Epithelial cell of prostate (primary cell): ENCODE measurements at regions not wholly inside any gene's neighbourhood (a gene's known extent, or its start where the extent isn't known, plus 50 kb on each side); places are given as distances from the start of the nearest gene placed in this dataset.

Experiments
- DNase-seq: peaks from one replicate; pipeline ENCODE4 v3.0.0-alpha.2; 2011; ENCODE audit warnings: low read depth, low spot score
- H3K27ac ChIP-seq: fragments of 450-650 bp; 2 replicates; pipeline ENCODE4 v1.5.1; 2017; ENCODE audit warnings: mild to moderate bottlenecking

DNA sequence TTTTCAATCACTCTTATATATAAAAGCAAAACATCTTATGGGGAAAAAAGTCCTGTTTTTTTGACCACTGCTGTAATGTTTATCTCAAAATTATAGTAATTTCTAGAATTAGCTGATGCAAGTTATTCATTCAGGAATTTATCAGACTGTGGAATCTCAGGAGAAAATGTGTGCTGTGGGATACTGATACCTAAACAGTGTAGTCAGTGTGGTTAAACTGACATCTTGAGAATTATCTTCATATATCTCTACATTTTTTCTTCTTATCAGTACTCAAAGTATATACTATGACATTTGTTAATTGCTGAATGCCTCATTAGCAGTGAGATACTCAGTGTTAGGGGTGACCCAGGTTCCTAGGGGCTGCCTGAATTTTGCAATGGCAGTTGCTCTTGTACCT lies 839.3 kb downstream of the KCNT2 start:
- no peak overlapping the region for H3K27ac ChIP-seq
- no peak for DNase-seq

DNA sequence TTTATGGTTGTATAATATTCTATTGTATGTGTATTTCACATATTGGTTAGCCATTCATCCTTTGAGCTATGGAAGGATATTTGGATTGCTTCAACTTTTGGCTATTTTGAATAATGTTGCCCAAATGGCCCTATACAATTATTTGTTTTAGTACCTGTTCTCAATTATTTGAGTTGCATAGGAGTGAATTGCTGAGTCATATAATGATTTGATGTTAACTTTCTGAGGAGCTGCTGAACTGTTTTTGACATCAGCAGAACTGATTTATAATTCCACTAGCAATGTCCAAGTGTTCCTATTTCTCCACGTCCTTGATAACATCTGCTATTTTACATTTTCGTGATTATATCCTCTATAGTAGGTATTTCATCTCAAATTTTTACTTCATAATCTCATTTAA lies 839.9 kb downstream of the KCNT2 start:
- DNase-seq, result no peak
- no peak overlapping the region for H3K27ac ChIP-seq

DNA sequence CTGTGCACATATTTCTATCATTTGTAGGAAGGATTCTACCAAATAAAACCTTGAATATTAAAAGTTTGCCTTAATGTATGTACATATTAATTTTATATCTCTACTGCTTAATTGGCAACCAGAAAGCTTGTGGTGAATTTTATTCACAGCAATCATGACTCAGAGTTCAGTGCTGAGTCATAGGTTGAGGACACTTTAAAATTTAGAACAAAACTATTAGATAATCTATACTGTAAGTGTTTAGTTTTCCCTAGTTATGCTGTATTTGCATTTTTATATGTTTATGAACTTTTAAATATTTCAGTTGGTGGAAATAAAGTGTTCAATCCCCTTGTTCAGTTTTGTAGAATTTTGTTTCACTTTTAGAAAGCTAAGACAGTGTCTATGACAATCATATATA lies 841.5 kb downstream of the KCNT2 start:
- no peak for DNase-seq
- H3K27ac ChIP-seq, result no peak overlapping the region

DNA sequence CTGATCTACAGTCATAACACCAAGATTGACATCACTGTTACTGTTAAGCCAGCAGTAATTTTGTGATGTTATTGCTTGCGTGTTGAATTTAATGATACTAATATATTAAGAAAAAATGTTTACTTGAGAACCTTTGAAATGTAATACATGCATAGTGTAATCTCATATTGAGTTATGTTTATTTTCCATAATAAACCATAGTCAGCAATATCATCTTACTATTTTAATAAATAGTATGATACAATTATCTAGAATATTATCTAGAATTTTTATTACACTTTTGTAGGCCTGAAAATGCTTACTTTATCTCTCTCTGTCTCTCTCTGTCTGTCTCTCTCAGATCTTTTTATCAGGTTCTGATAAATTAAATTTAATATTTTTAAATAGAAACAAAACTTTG lies 843.1 kb downstream of the KCNT2 start:
- H3K27ac ChIP-seq, result no peak overlapping the region
- DNase-seq, result no peak

DNA sequence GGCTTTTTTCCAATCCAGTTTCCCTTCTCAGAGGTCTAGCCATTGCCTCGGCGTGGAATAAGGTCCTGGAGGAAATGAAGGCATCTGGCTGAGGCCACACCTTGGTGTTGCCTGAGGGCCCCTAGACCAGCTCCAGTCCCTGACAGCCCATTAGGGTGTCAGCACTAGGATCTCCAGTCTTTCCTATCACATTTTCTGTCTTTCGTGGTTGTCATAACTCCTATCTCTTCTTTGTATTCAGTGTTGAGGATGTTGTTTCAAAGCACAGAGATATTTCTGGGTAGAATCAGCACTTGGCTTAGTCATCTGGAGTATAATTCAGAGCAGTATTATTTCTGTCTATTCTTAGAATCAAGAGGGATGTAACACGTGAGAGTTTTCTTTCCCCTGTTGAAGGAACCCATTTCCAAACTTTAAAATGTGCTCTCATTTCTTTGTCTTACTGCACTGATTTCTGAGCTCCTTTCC lies 844.3 kb downstream of the KCNT2 start:
- no peak overlapping the region for H3K27ac ChIP-seq
- no peak for DNase-seq

DNA sequence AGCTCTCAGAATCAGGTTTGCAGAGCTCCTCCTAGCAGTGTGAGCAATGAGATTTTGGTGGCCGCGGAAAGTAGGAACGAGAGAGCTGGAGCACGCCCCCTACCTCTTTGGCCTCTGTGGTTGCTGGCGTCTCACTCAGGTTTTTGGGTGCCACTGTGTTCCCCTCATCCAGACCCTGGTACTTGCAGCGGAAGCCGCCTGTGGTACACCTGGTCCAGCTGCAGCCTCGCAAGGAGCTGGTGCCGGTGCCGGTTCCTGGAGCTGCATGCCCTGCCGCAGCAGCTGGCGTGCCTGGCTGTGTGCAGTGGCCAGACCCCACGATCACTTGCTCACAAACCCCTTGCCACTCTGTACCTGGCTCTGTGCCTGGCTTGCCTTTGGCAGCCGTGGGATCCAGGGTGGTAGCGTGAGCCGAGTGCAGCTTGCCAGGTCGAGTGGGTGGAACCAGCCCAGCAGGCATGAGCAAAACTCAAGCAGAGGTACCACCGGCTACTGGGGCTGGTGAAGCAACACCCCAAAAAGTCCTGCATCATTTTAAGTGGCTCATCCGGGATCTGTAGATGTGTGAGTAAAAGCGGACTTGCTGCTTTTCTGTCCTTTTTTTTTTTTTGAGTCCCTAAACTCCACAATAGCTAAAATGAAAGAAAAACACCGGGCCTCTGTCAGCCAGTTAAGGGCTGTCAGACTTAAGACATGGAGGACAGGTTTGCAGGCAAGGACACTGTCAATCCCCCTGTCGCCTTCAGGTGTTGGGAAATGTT lies 844.9 kb downstream of the KCNT2 start:
- H3K27ac ChIP-seq, result no peak overlapping the region
- no peak for DNase-seq

GRCh38 chr1:195761104-195761503 lies 847.1 kb downstream of the KCNT2 start:
- H3K27ac ChIP-seq, result no peak overlapping the region
- no peak for DNase-seq

DNA sequence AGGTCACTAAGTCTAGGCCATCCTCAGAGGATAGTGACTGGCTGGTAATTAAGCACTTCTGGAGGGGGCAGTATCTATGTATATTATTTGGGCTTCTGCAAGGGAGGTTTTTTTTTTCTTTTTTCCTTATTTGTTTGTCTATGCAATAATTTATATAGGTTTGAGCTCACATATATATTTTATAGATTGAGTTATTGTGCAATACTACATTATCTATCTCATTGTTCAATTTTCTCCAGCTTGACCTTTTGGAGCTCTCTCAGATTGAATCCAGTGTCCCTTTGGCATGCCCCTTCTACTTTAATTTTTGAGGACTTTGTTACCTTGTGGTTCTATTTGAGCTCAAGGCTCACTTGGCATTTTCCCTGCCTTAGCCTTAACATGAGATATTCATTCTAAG lies 852.1 kb downstream of the KCNT2 start:
- H3K27ac ChIP-seq, result no peak overlapping the region
- no peak for DNase-seq

DNA sequence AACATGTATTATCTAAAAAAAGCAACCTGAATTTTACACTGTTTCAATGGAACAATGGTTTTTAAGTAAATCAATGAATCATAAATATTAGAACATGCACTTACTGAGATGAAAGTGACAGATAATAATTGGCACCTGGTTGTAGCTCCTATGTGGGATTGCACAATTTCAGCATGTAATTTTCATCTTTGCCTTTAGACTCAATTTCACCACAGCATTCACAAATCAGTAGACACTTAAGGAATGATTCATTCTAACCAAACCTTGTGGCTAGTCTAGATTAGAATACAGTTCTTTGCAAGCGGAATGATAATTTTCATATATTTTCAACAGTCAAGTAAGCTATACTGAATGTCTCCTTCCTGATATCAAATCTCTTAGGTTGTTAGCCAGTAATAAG lies 853.4 kb downstream of the KCNT2 start:
- no peak overlapping the region for H3K27ac ChIP-seq
- DNase-seq, result no peak

GRCh38 chr1:195754303-195754702 lies 853.9 kb downstream of the KCNT2 start:
- no peak for DNase-seq
- H3K27ac ChIP-seq, result no peak overlapping the region

DNA sequence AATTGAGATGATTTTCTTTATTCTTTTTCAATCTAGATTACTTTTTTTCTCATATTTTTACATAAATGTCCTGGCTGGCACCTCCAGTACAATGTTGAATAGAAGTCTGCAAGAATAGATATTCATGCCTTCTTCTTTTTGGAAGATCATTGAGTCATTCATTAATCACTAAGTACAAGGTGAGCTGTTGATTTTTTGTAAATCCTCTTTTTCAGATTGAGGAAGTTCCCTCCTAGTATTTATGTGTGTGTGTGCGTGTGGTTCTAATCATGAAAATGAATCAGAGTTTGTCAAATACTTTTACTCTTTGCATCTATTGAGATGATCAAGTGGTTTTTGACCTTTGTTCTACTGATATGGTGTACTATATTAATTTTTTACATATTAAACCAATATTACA lies 859.3 kb downstream of the KCNT2 start:
- DNase-seq, result no peak
- no peak overlapping the region for H3K27ac ChIP-seq

DNA sequence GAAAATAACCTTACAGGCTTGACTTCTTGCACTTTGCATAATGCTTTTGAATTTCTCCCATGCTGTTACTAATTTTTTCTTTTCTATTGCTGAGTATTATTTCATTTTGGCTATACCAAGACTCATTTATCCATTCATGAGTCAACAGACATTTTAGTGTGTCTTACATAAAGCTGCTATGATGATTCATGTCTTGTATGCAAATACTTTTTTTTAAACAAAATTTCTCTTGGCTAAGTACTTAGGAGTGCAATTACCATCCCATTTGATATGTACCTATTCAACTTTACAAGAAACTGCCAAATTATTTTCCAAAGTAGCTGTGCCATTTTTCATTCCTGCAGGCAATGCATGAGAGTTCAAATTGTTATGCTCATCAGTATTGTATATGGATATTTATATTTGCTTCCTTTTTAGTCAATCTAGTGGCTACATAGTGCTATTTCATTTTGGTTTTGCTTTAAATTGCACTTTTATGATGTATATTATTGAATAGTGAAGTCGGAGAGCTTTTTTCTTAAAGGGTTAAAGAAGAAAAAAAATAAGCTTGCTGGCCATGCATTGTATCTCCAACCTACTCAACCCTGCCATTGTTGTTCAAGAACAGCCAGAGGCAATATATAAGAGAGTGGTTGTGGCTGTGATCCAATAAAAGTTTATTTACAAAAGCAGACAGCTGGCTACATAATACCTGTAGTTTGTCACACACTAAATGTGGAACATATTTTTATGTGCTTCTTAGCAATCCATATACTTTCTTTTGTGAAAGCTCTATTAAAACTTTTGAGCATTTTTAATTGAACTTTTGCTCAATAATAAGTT lies 862.8 kb downstream of the KCNT2 start:
- no peak for DNase-seq
- no peak overlapping the region for H3K27ac ChIP-seq

DNA sequence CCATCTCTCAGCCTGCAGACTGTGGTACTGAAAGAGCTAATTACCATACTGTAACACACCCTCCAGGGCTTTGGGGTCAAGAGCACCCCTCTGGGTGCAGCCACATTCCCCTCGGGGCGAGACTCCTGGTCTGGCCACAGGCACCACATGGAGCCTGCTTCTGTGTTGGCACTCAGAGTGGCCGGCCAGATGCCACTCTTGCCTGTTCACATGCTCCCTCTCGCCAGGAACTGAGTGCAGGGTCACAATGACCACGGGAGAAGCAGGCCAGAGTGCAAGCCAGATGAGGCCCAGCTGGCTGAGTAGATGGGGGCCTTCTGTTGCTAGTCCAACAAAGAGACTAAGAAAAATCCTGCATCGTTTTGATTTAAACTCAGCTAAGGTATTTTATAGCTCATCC lies 864.0 kb downstream of the KCNT2 start:
- no peak overlapping the region for H3K27ac ChIP-seq
- DNase-seq, result no peak

GRCh38 chr1:195740862-195741261 lies 867.4 kb downstream of the KCNT2 start:
- H3K27ac ChIP-seq, result no peak overlapping the region
- DNase-seq, result no peak

DNA sequence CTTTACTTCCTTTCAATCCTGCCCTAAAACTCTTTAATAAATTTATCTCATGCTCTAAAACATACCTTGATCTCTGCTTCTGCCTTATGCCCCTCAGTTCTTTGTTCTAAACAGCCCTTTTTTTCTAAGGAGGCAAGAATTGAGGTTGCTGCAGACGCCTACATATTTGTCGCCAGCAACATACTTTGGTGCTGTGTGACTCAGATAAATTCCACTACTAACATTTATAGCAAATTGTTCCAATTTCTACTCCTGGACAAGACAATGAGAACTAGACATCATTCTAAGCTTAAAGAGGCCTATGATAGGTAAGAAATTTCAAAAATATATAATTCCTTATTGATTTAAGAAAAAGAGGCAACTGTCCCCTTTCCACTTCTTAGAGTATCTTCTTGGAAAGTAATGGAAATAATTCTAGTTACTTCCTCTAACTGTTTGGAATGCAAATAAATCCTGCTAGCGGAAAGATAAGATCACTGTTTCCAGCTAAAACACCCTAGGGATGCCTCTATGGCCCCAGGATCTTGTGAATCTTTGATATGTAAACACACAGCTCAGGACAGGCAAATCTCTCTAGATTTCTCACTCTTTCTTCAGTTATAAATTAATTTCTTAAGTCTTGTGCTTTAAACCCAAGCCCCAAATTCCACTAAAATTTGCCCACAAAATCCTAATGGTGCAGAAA lies 869.1 kb downstream of the KCNT2 start:
- no peak for DNase-seq
- no peak overlapping the region for H3K27ac ChIP-seq

DNA sequence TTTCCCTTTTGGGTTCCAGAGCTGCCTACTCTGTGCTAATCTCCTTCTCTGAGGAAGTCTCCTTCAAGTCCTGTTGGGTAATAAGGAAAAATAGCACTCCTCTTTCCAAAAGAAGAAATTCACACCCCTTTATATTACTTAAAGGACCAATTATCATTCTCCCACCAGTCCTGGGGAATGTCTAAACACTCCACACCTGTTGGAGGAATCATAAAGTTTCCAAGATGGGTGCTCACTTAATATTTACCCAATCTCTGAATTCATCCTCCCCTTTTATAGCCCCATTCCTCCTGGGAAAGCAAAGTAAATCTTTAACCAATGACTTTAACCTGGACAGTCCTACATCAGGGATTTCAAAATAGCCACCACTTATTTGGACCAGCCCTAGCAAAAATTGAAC lies 873.1 kb downstream of the KCNT2 start:
- no peak overlapping the region for H3K27ac ChIP-seq
- DNase-seq, result no peak

GRCh38 chr1:195733826-195734225 lies 874.4 kb downstream of the KCNT2 start:
- no peak for DNase-seq
- H3K27ac ChIP-seq, result no peak overlapping the region

- no peak for DNase-seq
Measured at GRCh38 chr1:195733408-195733807, 874.8 kb downstream of the KCNT2 start.

DNA sequence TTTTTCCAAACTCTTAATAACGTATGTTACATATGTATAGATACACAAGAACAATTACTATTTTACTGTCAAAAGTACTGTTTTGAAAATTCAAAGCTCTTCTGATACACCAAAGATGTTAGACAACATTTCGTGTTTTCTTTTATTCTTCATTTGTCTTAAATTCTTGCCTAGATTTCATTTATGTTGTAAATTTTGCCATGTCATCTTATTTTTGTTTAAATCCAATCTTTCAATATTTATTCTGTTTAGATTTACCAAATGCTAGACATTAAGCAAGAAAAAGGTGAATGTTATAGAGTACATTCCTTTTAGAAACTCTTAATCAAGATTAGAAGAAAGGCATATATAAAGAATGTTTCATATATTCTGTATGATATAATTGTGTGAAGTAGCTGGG lies 876.9 kb downstream of the KCNT2 start:
- no peak for DNase-seq
- H3K27ac ChIP-seq, result no peak overlapping the region

More at GRCh38 chr1:195733408-195733807, 874.8 kb downstream of the KCNT2 start:
- H3K27ac ChIP-seq, result no peak overlapping the region

GRCh38 chr1:195723796-195724194 lies 884.4 kb downstream of the KCNT2 start:
- DNase-seq, result no peak
- H3K27ac ChIP-seq, result no peak overlapping the region
